VCaP (cell line): ENCODE measurements at regions not wholly inside any gene's neighbourhood (a gene's known extent, or its start where the extent isn't known, plus 50 kb on each side); places are given as distances from the start of the nearest gene placed in this dataset.

Source experiments
- H3K27ac ChIP-seq: fragments of 450-650 bp; 2 replicates; pipeline ENCODE4 v1.5.1; 2017
- TF ChIP-seq, protein P1 (sequence below): fragments of 450-650 bp; conservative IDR thresholded peaks from 2 replicates; pipeline ENCODE4 v1.5.1; 2017; ENCODE audit warnings: mild to moderate bottlenecking, moderate library complexity

DNA sequence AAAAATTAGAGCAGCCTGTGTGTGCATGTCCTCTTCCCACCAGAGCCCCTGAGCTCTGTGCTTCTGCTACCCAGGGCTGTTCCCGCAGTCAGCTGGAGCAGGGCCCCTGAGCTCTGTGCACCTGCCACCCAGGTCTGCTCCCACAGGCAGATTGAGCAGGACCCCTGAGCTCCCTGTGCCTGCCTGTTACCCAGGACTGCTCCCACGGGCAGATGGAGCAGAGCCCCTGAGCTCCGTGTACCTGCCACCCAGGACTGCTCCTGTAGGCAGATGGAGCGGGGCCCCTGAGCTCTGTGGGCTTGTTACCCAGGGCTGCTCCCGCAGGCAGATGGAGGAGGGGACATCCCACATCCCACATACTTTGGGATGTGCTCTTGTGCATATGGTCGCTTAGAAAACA lies 186.8 kb upstream of the SOX1 start:
- no peak overlapping the region for H3K27ac ChIP-seq
- TF ChIP-seq, protein P1, sequence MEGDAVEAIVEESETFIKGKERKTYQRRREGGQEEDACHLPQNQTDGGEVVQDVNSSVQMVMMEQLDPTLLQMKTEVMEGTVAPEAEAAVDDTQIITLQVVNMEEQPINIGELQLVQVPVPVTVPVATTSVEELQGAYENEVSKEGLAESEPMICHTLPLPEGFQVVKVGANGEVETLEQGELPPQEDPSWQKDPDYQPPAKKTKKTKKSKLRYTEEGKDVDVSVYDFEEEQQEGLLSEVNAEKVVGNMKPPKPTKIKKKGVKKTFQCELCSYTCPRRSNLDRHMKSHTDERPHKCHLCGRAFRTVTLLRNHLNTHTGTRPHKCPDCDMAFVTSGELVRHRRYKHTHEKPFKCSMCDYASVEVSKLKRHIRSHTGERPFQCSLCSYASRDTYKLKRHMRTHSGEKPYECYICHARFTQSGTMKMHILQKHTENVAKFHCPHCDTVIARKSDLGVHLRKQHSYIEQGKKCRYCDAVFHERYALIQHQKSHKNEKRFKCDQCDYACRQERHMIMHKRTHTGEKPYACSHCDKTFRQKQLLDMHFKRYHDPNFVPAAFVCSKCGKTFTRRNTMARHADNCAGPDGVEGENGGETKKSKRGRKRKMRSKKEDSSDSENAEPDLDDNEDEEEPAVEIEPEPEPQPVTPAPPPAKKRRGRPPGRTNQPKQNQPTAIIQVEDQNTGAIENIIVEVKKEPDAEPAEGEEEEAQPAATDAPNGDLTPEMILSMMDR, result no peak

DNA sequence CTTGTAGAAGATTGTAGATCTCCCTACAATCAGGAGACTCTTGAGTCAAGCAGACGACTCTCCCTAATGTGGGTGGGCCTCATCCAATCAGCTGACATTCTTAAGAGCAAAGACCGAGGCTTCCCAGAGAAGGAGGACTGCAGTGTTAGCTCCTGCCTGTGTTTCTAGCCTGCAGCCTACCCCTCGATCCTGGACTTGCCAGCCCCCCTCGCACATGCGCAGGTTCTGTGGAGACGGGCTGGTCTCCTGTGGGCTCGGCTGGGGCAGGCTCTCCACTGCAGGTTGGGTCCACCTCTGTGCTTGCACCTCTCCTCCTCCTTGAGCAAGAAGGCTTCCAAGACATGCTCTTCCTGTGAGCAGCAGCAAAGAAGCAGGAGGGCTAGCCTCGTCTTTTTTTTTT lies 185.2 kb upstream of the SOX1 start:
- TF ChIP-seq, protein P1, result no peak
- no peak overlapping the region for H3K27ac ChIP-seq

DNA sequence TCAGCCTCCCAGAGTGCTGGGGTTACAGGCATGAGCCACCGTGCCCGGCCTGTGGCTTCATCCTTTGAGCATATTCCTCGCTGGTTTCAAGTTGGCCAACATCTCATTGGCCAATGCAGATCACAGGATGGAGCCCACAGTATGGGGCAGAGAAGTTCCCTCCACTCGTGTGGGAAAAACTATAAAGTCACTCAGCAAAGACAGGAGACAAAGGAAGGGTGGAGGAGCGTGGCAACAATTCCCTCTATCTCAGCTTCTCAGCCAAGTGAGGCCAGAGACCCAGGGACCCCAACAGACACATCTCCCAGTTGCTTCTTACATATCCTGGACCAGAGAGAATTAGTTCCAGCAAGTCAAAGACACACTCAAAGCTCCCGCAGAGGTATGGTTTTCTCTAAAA lies 184.6 kb upstream of the SOX1 start:
- H3K27ac ChIP-seq, result no peak overlapping the region
- TF ChIP-seq, protein P1, result no peak

DNA sequence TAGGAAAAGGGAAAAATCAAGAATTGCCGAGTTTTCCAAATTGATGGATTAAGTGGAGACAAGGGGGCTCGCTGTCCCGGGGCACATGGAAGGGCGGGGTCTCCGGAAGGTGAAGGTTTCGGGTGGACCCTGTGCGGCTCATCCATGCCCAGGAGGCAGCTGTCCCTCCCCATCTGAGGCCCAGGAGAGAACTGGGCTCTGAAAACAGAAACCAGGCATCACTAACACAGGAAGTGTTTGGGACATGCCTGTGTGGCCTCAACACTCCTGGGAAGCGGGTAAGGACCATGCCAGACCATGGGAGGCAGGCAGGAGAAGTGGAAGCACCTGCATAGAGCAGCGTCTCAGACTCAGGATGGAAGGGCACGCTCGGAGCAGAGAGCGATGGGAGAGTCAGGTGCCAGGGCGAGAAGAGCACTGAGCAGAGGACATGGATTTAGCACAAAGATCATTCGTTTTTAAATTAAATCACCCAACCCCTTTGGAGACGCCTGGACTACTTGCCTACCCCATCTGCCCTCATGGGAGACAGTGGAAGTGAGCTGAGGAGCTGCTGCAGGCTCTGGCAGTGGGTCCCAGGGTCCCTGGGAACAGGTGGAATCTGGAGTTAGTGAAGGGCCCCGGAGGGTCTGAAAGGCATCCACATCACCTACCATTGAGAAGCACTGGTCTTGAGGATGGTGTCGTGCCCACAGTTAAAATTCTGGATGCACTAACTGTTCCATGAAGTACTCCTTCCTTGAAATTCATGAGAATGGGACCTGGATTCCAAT lies 183.2 kb upstream of the SOX1 start:
- TF ChIP-seq, protein P1, result no peak
- no peak overlapping the region for H3K27ac ChIP-seq

DNA sequence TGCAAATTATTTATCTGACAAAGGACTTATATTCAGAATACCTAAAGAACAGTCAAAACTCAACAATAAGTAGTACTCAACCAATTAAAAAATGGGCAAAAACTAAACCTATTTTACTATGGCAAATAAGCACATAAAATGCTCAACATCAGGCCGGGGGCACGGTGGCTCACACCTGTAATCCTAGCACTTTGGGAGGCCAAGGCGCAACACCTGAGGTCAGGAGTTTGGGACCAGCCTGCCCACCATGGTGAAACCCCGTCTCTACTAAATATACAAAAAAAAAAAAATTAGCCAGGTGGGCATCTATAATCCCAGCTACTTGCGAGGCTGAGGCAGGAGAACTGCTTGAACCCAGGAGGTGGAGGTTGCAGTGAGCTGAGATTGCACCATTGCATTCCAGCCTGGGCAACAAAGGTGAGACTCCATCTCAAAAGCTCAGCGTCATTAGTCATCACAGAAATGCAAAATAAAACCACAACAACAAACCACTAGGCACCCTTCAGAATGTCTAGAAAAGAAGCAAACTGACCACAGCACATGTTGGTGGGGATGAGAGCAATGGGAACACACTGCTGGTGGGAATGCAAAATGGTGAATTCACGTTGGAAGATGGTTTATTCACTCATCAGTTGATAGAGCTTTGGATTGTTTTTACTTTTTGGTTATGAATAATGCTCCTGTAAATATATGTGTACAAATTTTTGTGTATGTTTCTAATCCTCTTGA lies 180.6 kb upstream of the SOX1 start:
- TF ChIP-seq, protein P1, result no peak
- H3K27ac ChIP-seq, result no peak overlapping the region

DNA sequence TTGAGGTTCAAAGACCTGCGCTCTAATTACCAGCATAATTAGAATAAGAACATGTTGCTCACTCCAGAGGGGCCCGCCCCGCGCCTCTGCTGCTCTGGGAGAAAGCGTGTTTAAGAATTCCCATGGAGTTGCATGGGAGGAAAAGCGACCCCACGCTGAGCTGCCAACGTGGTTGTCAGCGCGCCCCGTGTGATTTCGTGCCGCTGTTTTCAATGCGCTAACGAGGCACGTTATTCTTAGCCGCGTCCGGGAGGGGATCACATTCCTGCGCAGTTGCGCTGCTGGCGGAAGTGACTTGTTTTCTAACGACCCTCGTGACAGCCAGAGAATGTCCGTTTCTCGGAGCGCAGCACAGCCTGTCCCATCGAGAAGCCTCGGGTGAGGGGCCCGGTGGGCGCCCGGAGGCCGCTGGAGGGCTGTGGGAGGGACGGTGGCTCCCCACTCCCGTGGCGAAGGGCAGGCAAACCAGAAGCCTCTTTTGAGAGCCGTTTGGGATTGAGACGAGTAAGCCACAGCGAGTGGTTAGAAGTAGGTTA lies 173.8 kb upstream of the SOX1 start:
- H3K27ac ChIP-seq, result no peak overlapping the region
- TF ChIP-seq, protein P1, result no peak

DNA sequence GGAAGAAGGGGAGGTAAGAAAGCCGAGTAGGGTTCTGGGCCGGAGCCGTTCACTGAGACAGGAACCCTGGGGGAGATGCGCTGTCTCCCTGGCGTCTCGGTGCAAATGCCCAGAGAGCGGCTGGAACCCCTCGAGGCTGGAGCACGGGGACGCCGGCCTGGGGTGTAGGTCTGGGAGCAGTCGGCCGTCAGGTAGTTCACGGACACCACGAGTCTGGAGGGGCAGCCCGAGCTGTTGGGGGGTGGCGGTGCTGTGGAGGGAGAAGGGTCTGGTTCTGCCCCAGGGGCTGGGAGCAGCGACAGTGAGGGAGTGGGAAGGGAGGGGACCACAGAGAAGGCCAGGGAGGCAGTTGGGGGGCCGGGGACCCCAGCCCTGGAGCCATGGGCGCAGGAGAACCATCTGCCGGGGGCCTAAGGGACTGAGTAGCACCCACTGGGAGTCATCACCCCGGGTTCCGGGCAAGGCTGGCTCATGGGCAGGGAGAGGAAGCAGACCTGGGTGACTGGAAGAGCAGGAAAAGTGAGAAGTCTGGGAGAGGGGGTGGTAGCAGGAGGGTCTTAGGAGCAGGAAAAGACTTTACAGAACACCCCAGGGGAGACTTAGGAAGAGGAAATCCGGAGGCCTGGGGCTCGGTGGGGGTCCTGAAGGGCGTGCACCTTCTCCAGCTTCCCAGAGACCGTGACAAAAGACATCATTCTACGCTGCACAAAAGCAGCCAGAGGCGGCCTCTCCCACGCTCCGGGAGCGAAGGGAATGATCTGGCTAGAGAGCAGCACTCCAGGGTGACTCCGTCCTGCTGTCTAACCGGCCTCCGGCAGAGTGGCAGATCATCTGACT lies 173.1 kb upstream of the SOX1 start:
- H3K27ac ChIP-seq, result no peak overlapping the region
- TF ChIP-seq, protein P1, result no peak
